GM12891 (cell line): ENCODE measurements at regions not wholly inside any gene's neighbourhood (a gene's known extent, or its start where the extent isn't known, plus 50 kb on each side); places are given as distances from the start of the nearest gene placed in this dataset.

Source experiments
- PAX5 ChIP-seq: IDR thresholded peaks from 2 replicates; pipeline ENCODE4 v1.6.1; 2011; ENCODE audit warnings: low read length, moderate library complexity, mild to moderate bottlenecking; ENCODE audit not compliant: insufficient read depth, severe bottlenecking
- POLR2A ChIP-seq: IDR thresholded peaks from 2 replicates; pipeline ENCODE4 v1.6.1; 2011; ENCODE audit warnings: low read depth, low read length, control low read depth
- POLR2AphosphoS5 ChIP-seq: IDR thresholded peaks from 2 replicates; pipeline ENCODE4 v1.6.1; 2011; ENCODE audit warnings: low read depth, low read length, control low read depth
- SPI1 ChIP-seq: IDR thresholded peaks from 2 replicates; pipeline ENCODE4 v1.6.1; 2011; ENCODE audit warnings: low read depth, low read length, control low read depth
- TAF1 ChIP-seq: IDR thresholded peaks from 2 replicates; pipeline ENCODE4 v1.6.1; 2011; ENCODE audit warnings: low read depth, low read length, control low read depth

DNA sequence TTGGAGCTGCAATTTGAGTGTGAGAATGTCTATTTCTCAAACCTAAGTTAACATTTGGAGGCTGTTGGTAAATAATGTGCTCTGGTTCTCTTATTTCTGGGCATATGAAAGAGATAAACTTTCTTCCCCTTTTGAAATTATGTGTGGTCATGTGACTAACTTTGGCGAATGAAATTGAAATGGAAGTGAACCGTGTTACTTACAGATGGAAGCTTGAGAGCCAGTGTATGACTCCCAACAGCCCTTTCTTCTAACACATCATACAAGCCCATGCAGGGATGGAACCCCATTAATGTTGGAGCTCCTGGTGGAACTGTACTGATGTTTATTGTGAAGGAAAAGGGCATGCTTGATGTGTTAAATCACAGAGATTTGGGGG lies 725.8 kb downstream of the TSN start:
- TF ChIP-seq POLR2A: no peak
- no peak for TF ChIP-seq POLR2AphosphoS5
- no peak for TF ChIP-seq TAF1
- no peak for TF ChIP-seq SPI1
- TF ChIP-seq PAX5: no peak
